ENCODE measurements at regions not wholly inside any gene's neighbourhood (a gene's known extent, or its start where the extent isn't known, plus 50 kb on each side); places are given as distances from the start of the nearest gene placed in this dataset.

GRCh38 chr15:70291305-70292075 lies 193.8 kb upstream of the TLE3 start:
- DNase-seq (ENCODE audit: low spot score) = no peak
- TF ChIP-seq, protein P1, sequence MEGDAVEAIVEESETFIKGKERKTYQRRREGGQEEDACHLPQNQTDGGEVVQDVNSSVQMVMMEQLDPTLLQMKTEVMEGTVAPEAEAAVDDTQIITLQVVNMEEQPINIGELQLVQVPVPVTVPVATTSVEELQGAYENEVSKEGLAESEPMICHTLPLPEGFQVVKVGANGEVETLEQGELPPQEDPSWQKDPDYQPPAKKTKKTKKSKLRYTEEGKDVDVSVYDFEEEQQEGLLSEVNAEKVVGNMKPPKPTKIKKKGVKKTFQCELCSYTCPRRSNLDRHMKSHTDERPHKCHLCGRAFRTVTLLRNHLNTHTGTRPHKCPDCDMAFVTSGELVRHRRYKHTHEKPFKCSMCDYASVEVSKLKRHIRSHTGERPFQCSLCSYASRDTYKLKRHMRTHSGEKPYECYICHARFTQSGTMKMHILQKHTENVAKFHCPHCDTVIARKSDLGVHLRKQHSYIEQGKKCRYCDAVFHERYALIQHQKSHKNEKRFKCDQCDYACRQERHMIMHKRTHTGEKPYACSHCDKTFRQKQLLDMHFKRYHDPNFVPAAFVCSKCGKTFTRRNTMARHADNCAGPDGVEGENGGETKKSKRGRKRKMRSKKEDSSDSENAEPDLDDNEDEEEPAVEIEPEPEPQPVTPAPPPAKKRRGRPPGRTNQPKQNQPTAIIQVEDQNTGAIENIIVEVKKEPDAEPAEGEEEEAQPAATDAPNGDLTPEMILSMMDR (IDR thresholded peaks at IDR 0.05; ENCODE audit: poor library complexity, severe bottlenecking) = no peak
- 0 out of 3 replicates have a peak, but pooled peaks have one; percentile 36 for ATAC-seq (ENCODE audit: low read depth)
- Histone ChIP-seq H3K36me3 (ENCODE audit: low read depth) (no peaks in the 10 kb centered on the region), H3K27me3 (ENCODE audit: insufficient read depth, poor library complexity, severe bottlenecking) (no peaks in the 10 kb centered on the region), H3K27ac (ENCODE audit: poor library complexity, severe bottlenecking) (no peak overlapping the region), H3K4me3 (ENCODE audit: severe bottlenecking) (no peak overlapping the region), H3K9me3 (ENCODE audit: severe bottlenecking) (no peaks in the 10 kb centered on the region), H3K4me1 (ENCODE audit: insufficient read depth, poor library complexity, severe bottlenecking) (peaks cover 6% of the 10 kb centered on the region)

GRCh38 chr15:70290708-70291107 lies 193.0 kb upstream of the TLE3 start:
- TF ChIP-seq, protein P1 (IDR thresholded peaks at IDR 0.05; ENCODE audit: poor library complexity, severe bottlenecking) = no peak
- Histone ChIP-seq H3K9me3 (ENCODE audit: severe bottlenecking) (no peaks in the 10 kb centered on the region), H3K27me3 (ENCODE audit: insufficient read depth, poor library complexity, severe bottlenecking) (no peaks in the 10 kb centered on the region), H3K36me3 (ENCODE audit: low read depth) (no peaks in the 10 kb centered on the region), H3K4me1 (ENCODE audit: insufficient read depth, poor library complexity, severe bottlenecking) (peaks cover 6% of the 10 kb centered on the region), H3K4me3 (ENCODE audit: severe bottlenecking) (no peak overlapping the region), H3K27ac (ENCODE audit: poor library complexity, severe bottlenecking) (no peak overlapping the region)
- ATAC-seq (ENCODE audit: low read depth) (no peak), DNase-seq (ENCODE audit: low spot score) (no peak)

- H3K27me3 ChIP-seq (ENCODE audit: insufficient read depth, poor library complexity, severe bottlenecking) = no peaks in the 10 kb centered on the region
- H3K27ac ChIP-seq (ENCODE audit: poor library complexity, severe bottlenecking) = no peak overlapping the region
- peak; percentile 22 for ATAC-seq (ENCODE audit: low read depth)
- TF ChIP-seq, protein P1 (IDR thresholded peaks at IDR 0.05; ENCODE audit: poor library complexity, severe bottlenecking) = no peak
- peak; percentile 49 for DNase-seq (ENCODE audit: low spot score)
- peaks cover 6% of the 10 kb centered on the region for H3K4me1 ChIP-seq (ENCODE audit: insufficient read depth, poor library complexity, severe bottlenecking)
- H3K4me3 ChIP-seq (ENCODE audit: severe bottlenecking) = no peak overlapping the region
- no peaks in the 10 kb centered on the region for H3K9me3 ChIP-seq (ENCODE audit: severe bottlenecking)
- no peaks in the 10 kb centered on the region for H3K36me3 ChIP-seq (ENCODE audit: low read depth)
These were observed 191.7 kb upstream of the TLE3 start for GRCh38 chr15:70289191-70289955.

GRCh38 chr15:70286113-70286806 lies 188.5 kb upstream of the TLE3 start:
- Histone ChIP-seq H3K4me1 (ENCODE audit: insufficient read depth, poor library complexity, severe bottlenecking) (peaks cover 6% of the 10 kb centered on the region), H3K27me3 (ENCODE audit: insufficient read depth, poor library complexity, severe bottlenecking) (no peaks in the 10 kb centered on the region), H3K9me3 (ENCODE audit: severe bottlenecking) (no peaks in the 10 kb centered on the region), H3K36me3 (ENCODE audit: low read depth) (no peaks in the 10 kb centered on the region), H3K27ac (ENCODE audit: poor library complexity, severe bottlenecking) (no peak overlapping the region), H3K4me3 (ENCODE audit: severe bottlenecking) (no peak overlapping the region)
- TF ChIP-seq, protein P1 (IDR thresholded peaks at IDR 0.05; ENCODE audit: poor library complexity, severe bottlenecking) = no peak
- DNase-seq (ENCODE audit: low spot score) = peak; percentile 41
- no peak for ATAC-seq (ENCODE audit: low read depth)
